GM19395 (cell line): ENCODE measurements at regions not wholly inside any gene's neighbourhood (a gene's known extent, or its start where the extent isn't known, plus 50 kb on each side); places are given as distances from the start of the nearest gene placed in this dataset.

ENCODE experiments used
- ATAC-seq: cut with Tn5 transposase; IDR thresholded peaks from one replicate; pipeline ENCODE4 v1.9.1; 2021; ENCODE audit warnings: mild to moderate bottlenecking, moderate library complexity; ENCODE audit not compliant: unreplicated experiment

- no peak for ATAC-seq
Observed at GRCh38 chr5:56595566-56595965, 219.8 kb upstream of the MAP3K1 start.

GRCh38 chr5:56594792-56595191 is 220.6 kb upstream of the MAP3K1 start:
- no peak for ATAC-seq

GRCh38 chr5:56591081-56591480 is 224.3 kb upstream of the MAP3K1 start:
- ATAC-seq = no peak

GRCh38 chr5:56589481-56589860 is 225.9 kb upstream of the MAP3K1 start:
- peak; percentile 20 for ATAC-seq

- ATAC-seq = peak; percentile 99
Observed at GRCh38 chr5:56588636-56589480, 226.5 kb upstream of the MAP3K1 start.

- no peak for ATAC-seq
Observed at GRCh38 chr5:56588131-56588487, 227.2 kb upstream of the MAP3K1 start.

GRCh38 chr5:56587381-56588130 is 227.8 kb upstream of the MAP3K1 start:
- ATAC-seq = no peak

- no peak for ATAC-seq
Observed at GRCh38 chr5:56585999-56586691, 229.2 kb upstream of the MAP3K1 start.

GRCh38 chr5:56585461-56585860 is 229.9 kb upstream of the MAP3K1 start:
- ATAC-seq = no peak

- ATAC-seq = no peak
Observed at GRCh38 chr5:56581426-56581825, 233.9 kb upstream of the MAP3K1 start.

GRCh38 chr5:56580864-56581263 is 234.5 kb upstream of the MAP3K1 start:
- ATAC-seq = no peak

- no peak for ATAC-seq
Observed at GRCh38 chr5:56575821-56576220, 239.5 kb upstream of the MAP3K1 start.

GRCh38 chr5:56574778-56575177 is 240.6 kb upstream of the MAP3K1 start:
- no peak for ATAC-seq

GRCh38 chr5:56569566-56569965 is 245.8 kb upstream of the MAP3K1 start:
- no peak for ATAC-seq

GRCh38 chr5:56569076-56569475 is 246.3 kb upstream of the MAP3K1 start:
- ATAC-seq = no peak

- no peak for ATAC-seq
Observed at GRCh38 chr5:56567278-56567677, 248.1 kb upstream of the MAP3K1 start.

- no peak for ATAC-seq
Observed at GRCh38 chr5:56566374-56567249, 248.7 kb upstream of the MAP3K1 start.

GRCh38 chr5:56565644-56566043 is 249.7 kb upstream of the MAP3K1 start:
- ATAC-seq = peak; percentile 82

GRCh38 chr5:56565283-56565615 is 250.1 kb upstream of the MAP3K1 start:
- ATAC-seq = no peak

GRCh38 chr5:56564541-56565282 is 250.6 kb upstream of the MAP3K1 start:
- ATAC-seq = no peak
